HepG2 (cell line): ENCODE measurements at regions not wholly inside any gene's neighbourhood (a gene's known extent, or its start where the extent isn't known, plus 50 kb on each side); places are given as distances from the start of the nearest gene placed in this dataset.

ENCODE experiments used
- ATAC-seq: fragments of 200-7000 bp; cut with Tn5 transposase; 3 replicates; pipeline ENCODE4 v1.9.1; 2020; ENCODE audit warnings: mild to moderate bottlenecking, moderate library complexity
- BruUV-seq: library from RNA; stranded (reverse); fragments of 400-500 nt; replicated peaks from 2 replicates; lab custom pipeline; 2021; lab: Mats Ljungman, UMichigan
- CTCF ChIA-PET: fragments of 300-600 bp; formaldehyde crosslinking; extraction: SDS; loops from one replicate; lab custom pipeline; 2021; ENCODE audit warnings: low total read pairs, inconsistent platforms, low intra/inter-chr PET ratio; lab: Yijun Ruan, JAX
- POLR2A ChIA-PET: fragments of 350-600 bp; sonication (Branson Sonifier 250); formaldehyde crosslinking; loops from one replicate; lab custom pipeline; 2020; ENCODE audit warnings: antibody characterized with exemption, inconsistent platforms; lab: Yijun Ruan, JAX
- DNase-seq: peaks from one replicate; pipeline ENCODE4 v3.0.0-alpha.2; 2015; ENCODE audit warnings: low spot score
- FAIRE-seq: peaks from 3 replicates; lab custom pipeline; 2011; peaks lifted over from hg19 to GRCh38; lab: Jason Lieb, UNC
- H2AFZ ChIP-seq: one replicate; pipeline ENCODE4 v1.6.1; 2011; ENCODE audit warnings: low read length, inconsistent platforms
- H3K27ac ChIP-seq: fragments of 300-600 bp; 3 replicates; pipeline ENCODE4 v1.8.0; 2011; ENCODE audit warnings: mixed run types, mild to moderate bottlenecking, mixed read lengths, low read length, inconsistent platforms; ENCODE audit not compliant: insufficient read depth; ENCODE audit errors: extremely low read length
- H3K27me3 ChIP-seq, 2 experiments: fragments of 200-600 bp in 1 of 2; 2 replicates in 1 of 2; 3 replicates in 1 of 2; pipeline versions ENCODE4 v1.6.0 to v1.8.0; 2011; ENCODE audit warnings: low read length in 2 of 2, mild to moderate bottlenecking in 2 of 2, moderate library complexity in 2 of 2, inconsistent platforms in 1 of 2; ENCODE audit not compliant: insufficient read depth in 2 of 2, control insufficient read depth in 1 of 2
- H3K36me3 ChIP-seq, 2 experiments: fragments of 200-600 bp in 1 of 2; replicated peaks in 1 of 2; 2 replicates in 1 of 2; 3 replicates in 1 of 2; pipeline versions ENCODE4 v1.5.1 to v1.8.0; 2011; ENCODE audit warnings: low read length in 2 of 2, inconsistent platforms in 1 of 2; ENCODE audit not compliant: insufficient read depth in 2 of 2, control insufficient read depth in 1 of 2
- H3K4me1 ChIP-seq: 2 replicates; pipeline ENCODE4 v1.5.1; 2012; ENCODE audit warnings: low read length, inconsistent platforms; ENCODE audit not compliant: insufficient read depth
- H3K4me2 ChIP-seq: 2 replicates; pipeline ENCODE4 v1.6.0; 2011; ENCODE audit warnings: low read depth, low read length, inconsistent platforms
- H3K4me3 ChIP-seq, 3 experiments: fragments of 200-600 bp in 1 of 3; sonication (generic), shearing (Covaris generic) in 1 of 3; replicated peaks in 1 of 3; 2 replicates each; pipeline ENCODE4 v1.5.1; 2011 to 2016; ENCODE audit warnings: low read length in 3 of 3, inconsistent platforms in 2 of 3, low read depth in 2 of 3, mild to moderate bottlenecking in 2 of 3, control low read depth in 1 of 3, mixed read lengths in 1 of 3; ENCODE audit not compliant: insufficient read depth in 1 of 3
- H3K79me2 ChIP-seq: one replicate; pipeline ENCODE4 v1.6.1; 2011; ENCODE audit warnings: low read length, inconsistent platforms; ENCODE audit not compliant: insufficient read depth
- H3K9ac ChIP-seq: 2 replicates; pipeline ENCODE4 v1.6.0; 2011; ENCODE audit warnings: mild to moderate bottlenecking, low read depth, low read length, inconsistent platforms; ENCODE audit not compliant: insufficient read depth
- H3K9me3 ChIP-seq: 2 replicates; pipeline ENCODE4 v1.5.1; 2012; ENCODE audit warnings: mild to moderate bottlenecking, low read length
- H4K20me1 ChIP-seq: 2 replicates; pipeline ENCODE4 v1.6.0; 2011; ENCODE audit warnings: inconsistent platforms, mild to moderate bottlenecking, low read length, moderate library complexity; ENCODE audit not compliant: insufficient read depth
- KLF13 ChIP-seq: sonication (generic); formaldehyde crosslinking; IDR thresholded peaks from 2 replicates; pipeline ENCODE4 v1.4.0; 2020; ENCODE audit warnings: mild to moderate bottlenecking, missing genetic modification reagents
- ZNF274 ChIP-seq: sonication (generic); formaldehyde crosslinking; IDR thresholded peaks from 2 replicates; pipeline ENCODE4 v1.5.1; 2020; ENCODE audit warnings: mild to moderate bottlenecking, missing genetic modification reagents
- WGBS: methylation state at CpG from one replicate; pipeline ENCODE4 v1.1.6; 2017; ENCODE audit warnings: low lambda C conversion rate; 5-methylcytosine and 5-hydroxymethylcytosine counted together
- in situ Hi-C: cut with HindIII; loops from 2 replicates; pipeline ENCODE4 v1.10.0; 2017; ENCODE audit warnings: low pct_unique_long_range_greater_than_20kb; ENCODE audit not compliant: extremely low pct_ligation_motif_present
- intact Hi-C: fragments of 100-400 bp; cut with micrococcal nuclease; formaldehyde crosslinking; loops from one replicate; pipeline ENCODE4 v1.10.0; 2022; ENCODE audit not compliant: unreplicated experiment
- TF ChIP-seq, protein P1 (sequence below): sonication (generic); formaldehyde crosslinking; IDR thresholded peaks from 2 replicates; pipeline ENCODE4 v1.4.0; 2020; ENCODE audit warnings: missing genetic modification reagents, low read depth, mild to moderate bottlenecking, borderline replicate concordance

DNA sequence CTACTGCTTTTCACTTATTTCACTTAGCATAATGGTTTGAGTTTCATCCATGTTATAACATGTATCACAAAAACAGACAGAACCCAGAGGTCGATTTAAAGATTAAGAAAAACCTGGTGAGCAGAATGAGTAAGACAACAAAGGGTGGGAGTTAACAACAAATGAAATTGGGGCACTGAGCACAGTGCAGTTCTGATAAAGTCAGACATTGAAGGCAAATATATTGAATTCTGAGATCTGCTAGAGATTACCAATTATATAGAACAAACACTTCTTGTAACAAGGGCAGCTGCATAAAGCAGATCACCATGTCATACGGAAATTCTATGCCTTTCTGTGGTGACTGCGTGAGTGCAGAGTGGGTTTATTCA is 517.3 kb upstream of the RORB start:
- ChIA-PET POLR2A (no interaction called here), CTCF (no interaction called here)
- no peak for TF ChIP-seq ZNF274 (CRISPR knock-in tag)
- no peak for TF ChIP-seq KLF13 (CRISPR knock-in tag)
- no peaks in the 10 kb centered on the region for H3K4me1 ChIP-seq
- H3K9ac ChIP-seq = no peak overlapping the region
- no peaks in the 10 kb centered on the region for H3K36me3 ChIP-seq
- H3K4me3 ChIP-seq = no peak overlapping the region
- no peak overlapping the region for H3K27ac ChIP-seq
- in situ Hi-C loops (no loop called here), intact Hi-C loops (no loop called here)
- no peak for FAIRE-seq
- no peaks in the 10 kb centered on the region for H4K20me1 ChIP-seq
- no TSS peak for BruUV-seq
- H3K9me3 ChIP-seq = no peaks in the 10 kb centered on the region
- no peaks in the 10 kb centered on the region for H3K79me2 ChIP-seq
- no peak overlapping the region for H2AFZ ChIP-seq
- no peaks in the 10 kb centered on the region for H3K27me3 ChIP-seq
- DNase-seq = no peak
- 53% methylated on average over 3 of the region's 3 CpGs for WGBS
- ATAC-seq = no peak
- no peak overlapping the region for H3K4me2 ChIP-seq

DNA sequence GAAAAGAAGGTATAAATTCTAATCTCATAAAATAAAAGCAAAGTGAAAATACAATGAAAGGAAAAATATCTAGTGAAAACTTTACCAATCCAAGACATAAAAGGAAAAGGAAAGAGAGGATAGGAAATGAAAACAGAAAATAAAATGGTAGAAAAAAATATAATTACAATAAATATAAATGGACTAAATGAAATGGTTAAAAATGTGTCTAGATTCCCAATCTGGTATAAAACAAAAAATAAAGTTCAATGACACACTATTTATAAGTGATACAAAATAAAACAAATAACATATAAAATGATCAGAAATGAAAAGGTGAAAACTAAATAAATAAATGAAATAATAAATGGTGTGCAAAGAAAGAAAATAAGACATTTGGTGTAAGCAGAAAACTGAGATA is 516.4 kb upstream of the RORB start:
- Histone ChIP-seq H3K4me1 (no peaks in the 10 kb centered on the region), H3K4me3 (no peak overlapping the region), H2AFZ (no peak overlapping the region), H3K9me3 (no peaks in the 10 kb centered on the region), H3K9ac (no peak overlapping the region), H3K36me3 (no peaks in the 10 kb centered on the region), H3K27me3 (no peaks in the 10 kb centered on the region), H4K20me1 (no peaks in the 10 kb centered on the region), H3K4me2 (no peak overlapping the region), H3K79me2 (no peaks in the 10 kb centered on the region), H3K27ac (no peak overlapping the region)
- TF ChIP-seq, protein P1, sequence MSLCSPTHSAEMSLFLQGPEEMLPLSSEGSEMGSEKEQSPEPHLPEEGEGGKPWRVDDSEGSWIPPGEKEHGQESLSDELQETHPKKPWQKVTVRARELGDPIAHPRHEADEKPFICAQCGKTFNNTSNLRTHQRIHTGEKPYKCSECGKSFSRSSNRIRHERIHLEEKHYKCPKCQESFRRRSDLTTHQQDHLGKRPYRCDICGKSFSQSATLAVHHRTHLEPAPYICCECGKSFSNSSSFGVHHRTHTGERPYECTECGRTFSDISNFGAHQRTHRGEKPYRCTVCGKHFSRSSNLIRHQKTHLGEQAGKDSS (CRISPR knock-in tag) = no peak
- POLR2A ChIA-PET = no interaction called here
- no TSS peak for BruUV-seq
- ATAC-seq = no peak
- no peak for FAIRE-seq
- in situ Hi-C loops = no loop called here
- intact Hi-C loops = no loop called here
- CTCF ChIA-PET = no interaction called here
- DNase-seq = no peak
